ENCODE measurements at regions not wholly inside any gene's neighbourhood (a gene's known extent, or its start where the extent isn't known, plus 50 kb on each side); places are given as distances from the start of the nearest gene placed in this dataset.
"Not testable (repeated sequence)": the region's sequence is repeated elsewhere in the genome, so short reads cannot be mapped to it uniquely, and the experiment has no call there.

- DNase-seq (ENCODE audit: extremely low read depth, low read depth), result no peak
- no peak for TF ChIP-seq CTCF (IDR thresholded peaks at IDR 0.05; ENCODE audit: low read depth, low read length, missing control alignments)
- H3K4me3 ChIP-seq (replicated peaks; ENCODE audit: low read depth, low read length), result no peak overlapping the region
Measured at GRCh38 chr5:82975396-82975795, 101.8 kb downstream of the TMEM167A start.

- H3K4me3 ChIP-seq (replicated peaks; ENCODE audit: low read depth, low read length); DNase-seq (ENCODE audit: extremely low read depth, low read depth): not testable (repeated sequence)
Measured at GRCh38 chr5:82974346-82974745, 102.8 kb downstream of the TMEM167A start.

- TF ChIP-seq CTCF (IDR thresholded peaks at IDR 0.05; ENCODE audit: low read depth, low read length, missing control alignments), result no peak
- no peak for DNase-seq (ENCODE audit: extremely low read depth, low read depth)
Measured at GRCh38 chr5:82971901-82972300, 105.3 kb downstream of the TMEM167A start.

GRCh38 chr5:82971034-82971806, 106.0 kb downstream of the TMEM167A start:
- not testable (repeated sequence) for DNase-seq (ENCODE audit: extremely low read depth, low read depth); H3K4me3 ChIP-seq (replicated peaks; ENCODE audit: low read depth, low read length)

More at GRCh38 chr5:82971901-82972300, 105.3 kb downstream of the TMEM167A start:
- H3K4me3 ChIP-seq (replicated peaks; ENCODE audit: low read depth, low read length), result no peak overlapping the region

GRCh38 chr5:82969221-82969976, 107.8 kb downstream of the TMEM167A start:
- H3K4me3 ChIP-seq (replicated peaks; ENCODE audit: low read depth, low read length); DNase-seq (ENCODE audit: extremely low read depth, low read depth): not testable (repeated sequence)

- no peak for DNase-seq (ENCODE audit: extremely low read depth, low read depth)
- H3K4me3 ChIP-seq (replicated peaks; ENCODE audit: low read depth, low read length), result no peak overlapping the region
- no peak for TF ChIP-seq CTCF (IDR thresholded peaks at IDR 0.05; ENCODE audit: low read depth, low read length, missing control alignments)
Measured at GRCh38 chr5:82967072-82967471, 110.1 kb downstream of the TMEM167A start.

GRCh38 chr5:82959466-82959865, 117.7 kb downstream of the TMEM167A start:
- H3K4me3 ChIP-seq (replicated peaks; ENCODE audit: low read depth, low read length), result no peak overlapping the region
- no peak for TF ChIP-seq CTCF (IDR thresholded peaks at IDR 0.05; ENCODE audit: low read depth, low read length, missing control alignments)
- no peak for DNase-seq (ENCODE audit: extremely low read depth, low read depth)

GRCh38 chr5:82956600-82956999, 120.6 kb downstream of the TMEM167A start:
- no peak for TF ChIP-seq CTCF (IDR thresholded peaks at IDR 0.05; ENCODE audit: low read depth, low read length, missing control alignments)
- no peak for DNase-seq (ENCODE audit: extremely low read depth, low read depth)
- no peak overlapping the region for H3K4me3 ChIP-seq (replicated peaks; ENCODE audit: low read depth, low read length)
